ENCODE measurements at regions not wholly inside any gene's neighbourhood (a gene's known extent, or its start where the extent isn't known, plus 50 kb on each side); places are given as distances from the start of the nearest gene placed in this dataset.

DNA sequence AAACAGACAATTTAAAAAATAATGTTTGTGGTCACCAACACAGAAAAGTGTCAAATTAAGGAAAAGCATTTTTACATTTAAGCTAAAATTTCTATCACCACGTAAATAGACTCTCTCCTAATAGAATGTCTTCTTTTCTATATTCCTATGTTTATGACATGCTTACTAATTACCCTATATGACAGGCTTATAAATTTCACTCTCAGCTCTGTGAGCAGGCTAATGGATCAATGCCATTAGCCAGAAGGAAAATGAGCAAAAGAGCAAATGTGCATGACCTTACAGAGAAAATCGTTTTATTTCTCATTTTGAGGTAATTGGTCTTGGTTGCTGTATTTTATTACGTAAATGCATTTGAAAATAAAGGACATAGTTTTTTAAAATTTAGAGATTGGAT, 209.7 kb downstream of the TMX3 start:
- Histone ChIP-seq H3K79me1 (ENCODE audit: low read depth, low read length) (no peaks in the 10 kb centered on the region), H3K4me3 (ENCODE audit: extremely low read depth in 1 of 4, insufficient read depth in 2 of 4, low read depth in 3 of 4, low read length in 4 of 4) (no peak overlapping the region), H2BK20ac (ENCODE audit: low read length) (no peak overlapping the region), H2BK5ac (ENCODE audit: low read depth, low read length) (no peak overlapping the region), H2BK15ac (ENCODE audit: low read length) (no peak overlapping the region), H2AK5ac (ENCODE audit: low read depth, low read length) (no peak overlapping the region), H3K36me3 (ENCODE audit: control insufficient read depth in 2 of 4, insufficient read depth in 4 of 4, low read length in 3 of 4) (no peaks in the 10 kb centered on the region), H3K23ac (ENCODE audit: insufficient read length) (no peak overlapping the region), H3K9ac (replicated peaks in 1 of 4; ENCODE audit: extremely low read depth in 1 of 4, low read depth in 3 of 4, low read length in 3 of 4) (no peak overlapping the region), H3K4ac (replicated peaks; ENCODE audit: insufficient read length, low read depth, low read length) (no peak overlapping the region), H3K79me2 (ENCODE audit: control insufficient read depth in 1 of 2, insufficient read depth in 2 of 2, low read length in 2 of 2) (no peaks in the 10 kb centered on the region), H3K4me2 (ENCODE audit: insufficient read depth in 1 of 2, low read depth in 2 of 2, low read length in 2 of 2) (no peak overlapping the region), H2BK120ac (replicated peaks; ENCODE audit: low read depth, low read length) (no peak overlapping the region), H3K4me1 (replicated peaks in 1 of 4; ENCODE audit: control insufficient read depth in 3 of 4, insufficient read depth in 4 of 4, low read length in 3 of 4) (no peaks in the 10 kb centered on the region), H4K5ac (ENCODE audit: insufficient read length, low read depth, low read length) (no peak overlapping the region), H4K20me1 (replicated peaks in 1 of 2; ENCODE audit: control insufficient read depth in 1 of 2, insufficient read depth in 2 of 2, low read length in 2 of 2) (no peaks in the 10 kb centered on the region), H4K91ac (replicated peaks; ENCODE audit: insufficient read length, low read length) (no peak overlapping the region), H2BK12ac (ENCODE audit: low read depth, low read length) (no peak overlapping the region), H3K23me2 (ENCODE audit: low read depth, low read length) (no peaks in the 10 kb centered on the region), H3K56ac (replicated peaks; ENCODE audit: insufficient read length, low read depth, low read length) (no peak overlapping the region), H3K27me3 (replicated peaks in 1 of 4; ENCODE audit: control insufficient read depth in 3 of 4, extremely low read depth in 1 of 4, insufficient read depth in 3 of 4, low read length in 3 of 4) (no peaks in the 10 kb centered on the region), H4K8ac (ENCODE audit: extremely low read depth, insufficient read depth, low read length) (no peak overlapping the region), H3K27ac (ENCODE audit: low read depth, low read length) (no peak overlapping the region), H3K9me3 (ENCODE audit: insufficient read depth in 2 of 2, low read depth in 1 of 2, low read length in 1 of 2) (no peaks in the 10 kb centered on the region), H3K14ac (ENCODE audit: insufficient read length) (no peak overlapping the region), H3K18ac (ENCODE audit: extremely low read depth, low read length) (no peak overlapping the region), H2AFZ (ENCODE audit: low read length) (no peak overlapping the region)
- ChIA-PET POLR2A (ENCODE audit: partially characterized antibody) (no interaction called here), CTCF (ENCODE audit: partially characterized antibody) (no interaction called here)
- no peak for DNase-seq (ENCODE audit: low read depth in 1 of 2, low spot score in 2 of 2)
- WGBS, 2 experiments (ENCODE audit: extremely low coverage in 1 of 2, insufficient coverage in 1 of 2, insufficient read length in 1 of 2, insufficient replicate concordance in 2 of 2, low coverage in 1 of 2, low lambda C conversion rate in 2 of 2, missing lambda C conversion rate in 1 of 2) = 89% methylated on average over 3 of the region's 3 CpGs; no CpG with 5 or more reads in 1 of the 2 experiments
- no peak for FAIRE-seq
- no peak for TF ChIP-seq BRCA1 (IDR thresholded peaks at IDR 0.05; ENCODE audit: low read depth, low read length)
- no peak for TF ChIP-seq SIRT6 (IDR thresholded peaks at IDR 0.05; ENCODE audit: low read length)
- TF ChIP-seq EZH2 (IDR thresholded peaks at IDR 0.05; ENCODE audit: low read depth, low read length, severe bottlenecking) = no peak
- no peak for TF ChIP-seq POLR2AphosphoS5 (IDR thresholded peaks at IDR 0.05; ENCODE audit: low read depth, low read length)
- TF ChIP-seq SP1 (IDR thresholded peaks at IDR 0.05; ENCODE audit: low read depth, low read length) = no peak
- TF ChIP-seq TAF7 (optimal IDR thresholded peaks at IDR 0.05; ENCODE audit: borderline replicate concordance, low read depth, low read length) = no peak
- no peak for TF ChIP-seq FOSL1 (IDR thresholded peaks at IDR 0.05; ENCODE audit: insufficient read depth, low read depth, low read length)
- TF ChIP-seq KDM1A (IDR thresholded peaks at IDR 0.05; ENCODE audit: borderline replicate concordance, low read length) = no peak
